ENCODE measurements at regions not wholly inside any gene's neighbourhood (a gene's known extent, or its start where the extent isn't known, plus 50 kb on each side); places are given as distances from the start of the nearest gene placed in this dataset.

DNA sequence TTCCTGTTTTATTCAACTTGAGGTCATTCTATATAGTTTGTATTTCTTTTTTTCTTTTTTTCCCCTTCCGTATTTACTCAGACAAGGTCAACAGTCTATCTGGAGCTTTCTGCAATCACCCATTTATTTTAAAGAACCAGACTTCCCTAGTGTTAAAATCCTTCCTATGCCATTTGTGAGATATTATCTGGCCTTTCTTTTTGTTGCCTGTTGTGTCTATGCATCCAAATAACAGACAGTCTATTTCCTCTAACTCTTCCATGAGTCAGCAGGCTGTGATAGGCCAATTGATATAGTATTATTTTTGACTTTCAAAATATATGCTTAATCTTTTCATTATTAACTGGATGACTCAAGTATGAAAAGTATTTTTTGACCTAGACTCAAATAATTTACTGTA is 291.2 kb upstream of the PTPRD start:
- TF ChIP-seq CTBP1 (IDR thresholded peaks at IDR 0.05; ENCODE audit: borderline replicate concordance): no peak
- TF ChIP-seq NFRKB (IDR thresholded peaks at IDR 0.05): no peak
- no peak for TF ChIP-seq SUZ12 (IDR thresholded peaks at IDR 0.05)
- no peak for TF ChIP-seq FOXK2 (IDR thresholded peaks at IDR 0.05)
- TF ChIP-seq SP1 (IDR thresholded peaks at IDR 0.05): no peak
- no peak for TF ChIP-seq FOXM1 (IDR thresholded peaks at IDR 0.05; ENCODE audit: borderline replicate concordance)
- no peak for TF ChIP-seq LEF1 (IDR thresholded peaks at IDR 0.05; ENCODE audit: borderline replicate concordance)
- TF ChIP-seq TARDBP (IDR thresholded peaks at IDR 0.05): no peak
- no peak for TF ChIP-seq FOXA1 (IDR thresholded peaks at IDR 0.05)
- TF ChIP-seq BHLHE40 (IDR thresholded peaks at IDR 0.05; ENCODE audit: borderline replicate concordance): no peak
- TF ChIP-seq L3MBTL2 (conservative IDR thresholded peaks at IDR 0.05): no peak
- no peak for TF ChIP-seq ZNF384 (IDR thresholded peaks at IDR 0.05)
- no peak for TF ChIP-seq ELF4 (IDR thresholded peaks at IDR 0.05)
- no peak for TF ChIP-seq HDGF (IDR thresholded peaks at IDR 0.05; ENCODE audit: borderline replicate concordance)
